C1 segment of cervical spinal cord (tissue), 14 donors: ENCODE measurements at regions not wholly inside any gene's neighbourhood (a gene's known extent, or its start where the extent isn't known, plus 50 kb on each side); places are given as distances from the start of the nearest gene placed in this dataset.

Source experiments
- DNase-seq, 14 donors: peaks; one replicate each; lab custom pipeline; 2025; lab: John Stamatoyannopoulos, UW

GRCh38 chr15:95990833-95991232 lies 339.7 kb upstream of the NR2F2 start:
- DNase-seq: no peak

GRCh38 chr15:95994418-95994817 lies 336.1 kb upstream of the NR2F2 start:
- DNase-seq: no peak

- DNase-seq: no peak
Observed at GRCh38 chr15:95995375-95996168, 334.9 kb upstream of the NR2F2 start.

GRCh38 chr15:95996494-95996893 lies 334.0 kb upstream of the NR2F2 start:
- no peak for DNase-seq

- DNase-seq: no peak
Observed at GRCh38 chr15:95998935-95999334, 331.6 kb upstream of the NR2F2 start.

- no peak for DNase-seq
Observed at GRCh38 chr15:96002890-96003859, 327.3 kb upstream of the NR2F2 start.

- DNase-seq: no peak
Observed at GRCh38 chr15:96005906-96006305, 324.6 kb upstream of the NR2F2 start.

- DNase-seq: no peak
Observed at GRCh38 chr15:96011136-96011535, 319.4 kb upstream of the NR2F2 start.

- DNase-seq: no peak
Observed at GRCh38 chr15:96014939-96015338, 315.6 kb upstream of the NR2F2 start.

- no peak for DNase-seq
Observed at GRCh38 chr15:96019114-96019513, 311.4 kb upstream of the NR2F2 start.

- peak in 12 of 14 donors; percentile 1 to 43 (median 19) for DNase-seq
Observed at GRCh38 chr15:96020133-96020532, 310.4 kb upstream of the NR2F2 start.

GRCh38 chr15:96020797-96021196 lies 309.7 kb upstream of the NR2F2 start:
- DNase-seq: no peak

GRCh38 chr15:96023081-96023480 lies 307.4 kb upstream of the NR2F2 start:
- DNase-seq: no peak

- DNase-seq: no peak
Observed at GRCh38 chr15:96027501-96027900, 303.0 kb upstream of the NR2F2 start.

GRCh38 chr15:96028620-96029019 lies 301.9 kb upstream of the NR2F2 start:
- no peak for DNase-seq

- no peak for DNase-seq
Observed at GRCh38 chr15:96029172-96029571, 301.3 kb upstream of the NR2F2 start.

- DNase-seq: no peak
Observed at GRCh38 chr15:96031426-96032110, 298.9 kb upstream of the NR2F2 start.

GRCh38 chr15:96035091-96035490 lies 295.4 kb upstream of the NR2F2 start:
- no peak for DNase-seq

- no peak for DNase-seq
Observed at GRCh38 chr15:96035635-96036034, 294.9 kb upstream of the NR2F2 start.

- no peak for DNase-seq
Observed at GRCh38 chr15:96037584-96037983, 292.9 kb upstream of the NR2F2 start.

GRCh38 chr15:96038131-96038530 lies 292.4 kb upstream of the NR2F2 start:
- no peak for DNase-seq

- no peak for DNase-seq
Observed at GRCh38 chr15:96038650-96039049, 291.9 kb upstream of the NR2F2 start.
